ENCODE measurements at regions not wholly inside any gene's neighbourhood (a gene's known extent, or its start where the extent isn't known, plus 50 kb on each side); places are given as distances from the start of the nearest gene placed in this dataset.

GRCh38 chr9:131800366-131800765 lies 60.5 kb upstream of the RAPGEF1 start:
- TF ChIP-seq RFX5 (IDR thresholded peaks at IDR 0.05) (no peak), CEBPB (IDR thresholded peaks at IDR 0.05) (no peak)

Data from A549 (cell line).